ENCODE measurements at regions not wholly inside any gene's neighbourhood (a gene's known extent, or its start where the extent isn't known, plus 50 kb on each side); places are given as distances from the start of the nearest gene placed in this dataset.
"Not testable (repeated sequence)": the region's sequence is repeated elsewhere in the genome, so short reads cannot be mapped to it uniquely, and the experiment has no call there.

- no peak for DNase-seq
These were observed 767.7 kb downstream of the TSN start for GRCh38 chr2:122523143-122523542.

- no peak for DNase-seq
These were observed 768.5 kb downstream of the TSN start for GRCh38 chr2:122523981-122524380.

- DNase-seq, result no peak
These were observed 769.9 kb downstream of the TSN start for GRCh38 chr2:122525336-122525735.

GRCh38 chr2:122528061-122528460 is 772.6 kb downstream of the TSN start:
- no peak for DNase-seq

GRCh38 chr2:122528958-122529705 is 773.7 kb downstream of the TSN start:
- no peak for DNase-seq

- DNase-seq, result no peak
These were observed 775.4 kb downstream of the TSN start for GRCh38 chr2:122530814-122531213.

GRCh38 chr2:122531290-122532071 is 776.0 kb downstream of the TSN start:
- no peak for DNase-seq

- no peak for DNase-seq
These were observed 776.6 kb downstream of the TSN start for GRCh38 chr2:122532072-122532344.

- no peak for DNase-seq
These were observed 777.0 kb downstream of the TSN start for GRCh38 chr2:122532481-122532880.

- DNase-seq, result no peak
These were observed 780.6 kb downstream of the TSN start for GRCh38 chr2:122535960-122536505.

GRCh38 chr2:122539311-122539710 is 783.9 kb downstream of the TSN start:
- DNase-seq, result no peak

GRCh38 chr2:122539920-122540319 is 784.5 kb downstream of the TSN start:
- no peak for DNase-seq

GRCh38 chr2:122542236-122542635 is 786.8 kb downstream of the TSN start:
- no peak for DNase-seq

- no peak for DNase-seq
These were observed 787.2 kb downstream of the TSN start for GRCh38 chr2:122542646-122543045.

- DNase-seq, result no peak
These were observed 788.4 kb downstream of the TSN start for GRCh38 chr2:122543815-122544214.

- no peak for DNase-seq
These were observed 790.4 kb downstream of the TSN start for GRCh38 chr2:122545821-122546220.

GRCh38 chr2:122562775-122563174 is 807.3 kb downstream of the TSN start:
- no peak for DNase-seq

GRCh38 chr2:122563781-122564180 is 808.3 kb downstream of the TSN start:
- no peak for DNase-seq

- no peak for DNase-seq
These were observed 809.4 kb downstream of the TSN start for GRCh38 chr2:122564843-122565242.

GRCh38 chr2:122565364-122565763 is 809.9 kb downstream of the TSN start:
- DNase-seq, result no peak

GRCh38 chr2:122570641-122571040 is 815.2 kb downstream of the TSN start:
- DNase-seq, result no peak

GRCh38 chr2:122571471-122571870 is 816.0 kb downstream of the TSN start:
- not testable (repeated sequence) for DNase-seq

- DNase-seq, result no peak
These were observed 819.6 kb downstream of the TSN start for GRCh38 chr2:122575076-122575475.

GRCh38 chr2:122583159-122583917 is 827.9 kb downstream of the TSN start:
- no peak for DNase-seq

Measured in CD4-positive, alpha-beta T cell treated with Interleukin-6 for 4 hours (primary cell).